ENCODE measurements at regions not wholly inside any gene's neighbourhood (a gene's known extent, or its start where the extent isn't known, plus 50 kb on each side); places are given as distances from the start of the nearest gene placed in this dataset.

DNA sequence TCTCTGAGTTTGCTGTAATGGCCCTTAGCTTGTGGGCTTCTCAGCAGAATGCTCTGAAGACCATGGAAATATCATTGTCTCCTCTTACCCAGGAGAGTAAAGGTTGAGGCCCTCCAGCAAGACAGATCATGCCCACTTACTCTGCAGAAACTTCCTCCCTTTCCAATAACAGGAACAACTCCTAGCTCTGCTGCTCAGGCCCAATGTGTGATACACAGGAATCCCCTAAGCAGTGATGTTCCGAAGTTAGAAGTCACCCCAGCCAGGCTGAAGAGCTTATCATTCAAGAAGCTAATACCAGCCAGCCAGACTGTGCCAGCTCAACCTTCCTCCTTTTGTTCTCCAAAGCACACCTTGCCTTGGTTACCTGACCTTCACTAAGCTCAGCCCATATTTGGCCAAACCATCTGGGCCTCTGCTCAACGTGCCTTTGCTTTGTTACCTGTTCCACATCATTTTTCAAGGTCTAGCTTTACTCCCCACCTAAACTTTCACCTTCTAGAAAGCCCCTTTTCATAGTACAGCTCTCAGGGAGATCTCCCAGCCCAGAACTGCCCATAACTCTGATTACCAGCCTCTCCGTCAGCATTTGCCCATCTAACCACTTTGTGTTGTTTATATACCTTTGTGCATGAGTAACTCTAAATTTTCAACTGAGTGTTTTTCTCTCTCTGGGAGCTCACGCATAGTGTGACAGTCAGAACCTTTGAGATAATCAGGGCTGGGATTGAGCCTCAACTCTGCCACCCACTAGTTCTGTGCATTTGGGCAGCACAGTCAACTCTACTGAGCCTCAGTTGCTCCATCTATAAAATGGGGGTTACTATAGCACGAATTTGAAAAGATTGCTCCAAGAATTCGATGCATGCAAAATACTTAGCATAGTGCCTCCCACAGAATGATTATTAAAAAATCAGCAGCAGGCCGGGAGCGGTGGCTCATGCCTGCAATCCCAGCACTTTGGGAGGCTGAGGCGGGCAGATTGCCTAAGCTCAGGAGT is 107.6 kb upstream of the CPEB4 start:
- no peaks in the 10 kb centered on the region for H3K36me3 Mint-ChIP-seq
- peaks cover 0 to 2% (median 0%) of the 10 kb centered on the region in 11 donors for H3K9me3 Mint-ChIP-seq
- H3K36me3 ChIP-seq (ENCODE audit: control insufficient read depth in 2 of 3, insufficient read depth in 3 of 3, low read length in 3 of 3), result no peaks in the 10 kb centered on the region
- ATAC-seq, result no peak
- H3K4me3 Mint-ChIP-seq, result no peak overlapping the region
- H3K27me3 Mint-ChIP-seq, result peaks cover 0 to 2% (median 0%) of the 10 kb centered on the region in 5 donors
- POLR2A ChIA-PET, result no interaction called here
- no peak overlapping the region for H3K27ac ChIP-seq (ENCODE audit: low read depth, low read length)
- peaks cover 7 to 22% (median 15%) of the 10 kb centered on the region in 7 donors for H3K4me1 Mint-ChIP-seq
- no peak overlapping the region for H3K27ac Mint-ChIP-seq
- peaks cover 4 to 6% of the 10 kb centered on the region in 2 donors for H3K4me1 ChIP-seq (ENCODE audit: control insufficient read depth in 2 of 2, insufficient read depth in 2 of 2, low read length in 2 of 2)
- intact Hi-C loops (cut with micrococcal nuclease), result no loop called here
- H3K27me3 ChIP-seq (ENCODE audit: control insufficient read depth in 2 of 2, insufficient read depth in 2 of 2, low read length in 2 of 2), result no peaks in the 10 kb centered on the region
- H3K9me3 ChIP-seq (ENCODE audit: control insufficient read depth in 2 of 3, low read length in 3 of 3), result no peaks in the 10 kb centered on the region
- CTCF ChIA-PET, result interaction anchor here (0.7 kb wide), 1 partner anchor 848 kb away, joined by 4 read pairs; no protein-coding TSS in a partner anchor
- no peak for DNase-seq
- no peak overlapping the region for H3K4me3 ChIP-seq (ENCODE audit: low read length)

DNA sequence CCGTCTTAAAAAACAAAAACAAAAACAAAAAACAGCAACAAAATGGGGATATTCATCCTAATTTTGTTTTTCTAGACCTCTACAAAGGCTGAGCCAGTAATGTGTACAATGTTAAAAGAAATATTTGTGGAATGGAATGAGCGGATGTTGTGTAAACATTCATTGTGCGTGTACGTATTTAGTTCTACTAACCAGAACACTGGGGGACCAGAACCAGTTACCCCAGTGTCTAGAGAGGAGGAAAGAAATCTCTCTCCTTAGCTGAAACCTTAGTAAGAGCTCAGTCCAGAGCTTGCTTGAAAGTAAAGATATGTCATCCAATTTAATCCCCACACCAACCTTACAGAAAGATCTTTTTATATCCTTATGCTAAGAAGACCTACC is 106.7 kb upstream of the CPEB4 start:
- Histone ChIP-seq H3K9me3 (ENCODE audit: control insufficient read depth in 2 of 3, low read length in 3 of 3) (no peaks in the 10 kb centered on the region), H3K36me3 (ENCODE audit: control insufficient read depth in 2 of 3, insufficient read depth in 3 of 3, low read length in 3 of 3) (no peaks in the 10 kb centered on the region), H3K4me3 (ENCODE audit: low read length) (no peak overlapping the region), H3K4me1 (ENCODE audit: control insufficient read depth in 2 of 2, insufficient read depth in 2 of 2, low read length in 2 of 2) (peaks cover 4 to 6% of the 10 kb centered on the region in 2 donors), H3K27me3 (ENCODE audit: control insufficient read depth in 2 of 2, insufficient read depth in 2 of 2, low read length in 2 of 2) (no peaks in the 10 kb centered on the region), H3K27ac (ENCODE audit: low read depth, low read length) (no peak overlapping the region)
- H3K4me1 Mint-ChIP-seq, result peaks cover 7 to 26% (median 15%) of the 10 kb centered on the region in 7 donors
- H3K27me3 Mint-ChIP-seq, result peaks cover 0 to 2% (median 0%) of the 10 kb centered on the region in 5 donors
- H3K27ac Mint-ChIP-seq, result peak overlapping the region in 8 of 9 donors; percentile 1 to 80 (median 56)
- CTCF ChIA-PET, result no interaction called here
- POLR2A ChIA-PET, result no interaction called here
- H3K9me3 Mint-ChIP-seq, result peaks cover 0 to 2% (median 0%) of the 10 kb centered on the region in 11 donors
- ATAC-seq (no peak), DNase-seq (no peak)
- H3K36me3 Mint-ChIP-seq, result no peaks in the 10 kb centered on the region
- H3K4me3 Mint-ChIP-seq, result peak overlapping the region in 6 of 10 donors; percentile 1 to 46 (median 11)
- intact Hi-C loops (cut with micrococcal nuclease), result no loop called here

DNA sequence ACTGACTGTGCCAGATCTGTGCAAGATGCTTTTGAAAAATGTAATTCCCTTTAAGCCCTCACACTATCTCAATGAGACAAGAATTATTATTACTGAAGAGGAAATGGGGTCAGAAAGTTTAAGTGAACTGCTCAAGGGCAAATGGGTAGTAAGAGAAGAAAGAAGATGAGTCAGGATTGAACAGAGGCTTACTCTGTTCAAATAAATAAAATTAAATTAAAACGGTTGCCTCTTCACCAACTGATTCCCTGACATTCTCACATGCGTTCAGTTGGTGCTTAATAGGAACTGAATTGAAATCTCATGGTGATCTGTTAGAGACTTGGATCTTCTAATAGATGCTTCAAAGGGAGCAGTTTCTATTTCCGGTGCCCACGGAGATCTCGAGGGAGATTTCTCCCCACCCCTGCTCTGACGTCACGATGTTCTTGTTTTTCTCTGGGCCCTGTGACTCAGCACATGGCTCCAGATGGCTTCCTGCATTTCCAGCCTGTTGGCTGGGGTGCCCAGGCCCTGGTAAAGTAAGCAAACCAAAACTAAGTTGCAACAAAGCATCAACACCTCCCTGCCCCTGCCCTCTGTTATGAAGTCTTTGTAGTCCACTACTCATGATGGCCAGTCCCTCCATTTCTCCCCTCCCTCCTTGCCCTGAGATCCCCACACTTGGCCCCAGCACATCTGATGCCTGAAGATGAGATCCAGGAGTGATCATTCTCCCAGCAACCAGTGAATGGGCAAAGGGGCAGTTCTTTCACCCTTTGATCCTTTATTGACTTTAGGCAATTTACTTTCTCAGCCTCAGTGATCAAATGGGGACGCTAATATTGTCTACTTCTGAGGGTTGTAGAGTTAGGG is 106.1 kb upstream of the CPEB4 start:
- Mint-ChIP-seq H3K27me3 (peaks cover 0 to under 1% (median 0%) of the 10 kb centered on the region in 5 donors), H3K27ac (peak overlapping the region; percentile 16 to 84 (median 79)), H3K4me3 (peak overlapping the region in 6 of 10 donors; percentile 1 to 46 (median 19)), H3K36me3 (no peaks in the 10 kb centered on the region), H3K4me1 (peaks cover 7 to 26% (median 15%) of the 10 kb centered on the region in 7 donors), H3K9me3 (peaks cover 0 to 2% (median 0%) of the 10 kb centered on the region in 11 donors)
- no peaks in the 10 kb centered on the region for H3K9me3 ChIP-seq (ENCODE audit: control insufficient read depth in 2 of 3, low read length in 3 of 3)
- intact Hi-C loops (cut with micrococcal nuclease), result loop anchor here in 1 of 2 donors (2.0 kb wide), 3 partner anchors 107 to 165 kb away; partner anchors contain the start of genes BOD1 and CPEB4
- DNase-seq, result peak; percentile 30 to 65 (median 59)
- CTCF ChIA-PET, result no interaction called here
- H3K27ac ChIP-seq (ENCODE audit: low read depth, low read length), result no peak overlapping the region
- no peaks in the 10 kb centered on the region for H3K27me3 ChIP-seq (ENCODE audit: control insufficient read depth in 2 of 2, insufficient read depth in 2 of 2, low read length in 2 of 2)
- POLR2A ChIA-PET, result no interaction called here
- ATAC-seq, result peak; percentile 89
- no peaks in the 10 kb centered on the region for H3K36me3 ChIP-seq (ENCODE audit: control insufficient read depth in 2 of 3, insufficient read depth in 3 of 3, low read length in 3 of 3)
- H3K4me3 ChIP-seq (ENCODE audit: low read length), result no peak overlapping the region
- peaks cover 4 to 6% of the 10 kb centered on the region in 2 donors for H3K4me1 ChIP-seq (ENCODE audit: control insufficient read depth in 2 of 2, insufficient read depth in 2 of 2, low read length in 2 of 2)

DNA sequence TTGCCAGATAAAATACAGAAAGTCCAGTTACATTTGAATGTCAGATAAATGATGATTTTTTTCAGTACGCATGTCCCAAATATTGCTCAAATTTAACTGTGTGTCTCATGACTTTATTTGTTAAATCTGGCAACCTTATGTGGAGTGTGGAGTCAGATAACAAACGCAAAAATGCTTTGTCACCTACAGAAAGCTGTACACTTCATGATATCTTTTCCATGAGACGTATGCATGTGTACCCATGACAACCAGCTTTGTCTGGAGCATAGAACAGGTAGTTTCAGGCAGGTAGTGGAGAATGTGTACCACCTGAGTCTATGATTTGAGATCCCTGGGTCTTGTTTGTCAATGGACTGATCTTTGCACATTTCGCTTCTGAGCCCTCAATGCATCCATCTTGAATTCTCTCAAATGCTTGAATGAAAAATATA is 105.5 kb upstream of the CPEB4 start:
- Mint-ChIP-seq H3K9me3 (peaks cover 0 to 2% (median 0%) of the 10 kb centered on the region in 11 donors), H3K27me3 (no peaks in the 10 kb centered on the region), H3K4me1 (peaks cover 7 to 26% (median 15%) of the 10 kb centered on the region in 7 donors), H3K36me3 (no peaks in the 10 kb centered on the region), H3K4me3 (no peak overlapping the region), H3K27ac (peak overlapping the region in 6 of 9 donors; percentile 11 to 84 (median 50))
- Histone ChIP-seq H3K36me3 (ENCODE audit: control insufficient read depth in 2 of 3, insufficient read depth in 3 of 3, low read length in 3 of 3) (no peaks in the 10 kb centered on the region), H3K4me1 (ENCODE audit: control insufficient read depth in 2 of 2, insufficient read depth in 2 of 2, low read length in 2 of 2) (peaks cover 4 to 6% of the 10 kb centered on the region in 2 donors), H3K27me3 (ENCODE audit: control insufficient read depth in 2 of 2, insufficient read depth in 2 of 2, low read length in 2 of 2) (no peaks in the 10 kb centered on the region), H3K27ac (ENCODE audit: low read depth, low read length) (no peak overlapping the region), H3K4me3 (ENCODE audit: low read length) (no peak overlapping the region), H3K9me3 (ENCODE audit: control insufficient read depth in 2 of 3, low read length in 3 of 3) (no peaks in the 10 kb centered on the region)
- intact Hi-C loops (cut with micrococcal nuclease), result loop anchor here in 1 of 2 donors (2.0 kb wide), 3 partner anchors 106 to 166 kb away; partner anchors contain the start of genes BOD1 and CPEB4
- ChIA-PET CTCF (no interaction called here), POLR2A (no interaction called here)
- DNase-seq, result no peak
- ATAC-seq, result no peak

DNA sequence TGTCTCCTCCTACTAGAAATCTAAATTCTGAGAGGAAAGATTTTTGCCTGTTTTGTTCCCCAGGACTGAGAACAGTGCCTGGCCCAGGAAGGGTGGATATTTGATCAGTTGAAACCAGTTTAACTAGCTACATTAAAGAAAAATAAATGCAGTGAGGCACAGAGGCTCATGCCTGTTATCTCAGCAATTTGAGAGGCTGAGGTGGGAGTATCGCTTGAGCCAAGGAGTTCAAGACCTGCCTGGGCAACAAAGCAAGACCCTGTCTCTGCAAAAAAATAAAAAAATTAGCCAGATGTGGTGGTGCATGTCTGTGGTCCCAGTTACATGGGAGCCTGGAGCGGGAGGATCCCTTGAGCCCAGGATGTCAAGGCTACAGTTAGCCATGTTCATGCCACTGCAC is 104.8 kb upstream of the CPEB4 start:
- DNase-seq (no peak), ATAC-seq (no peak)
- H3K4me1 ChIP-seq (ENCODE audit: control insufficient read depth in 2 of 2, insufficient read depth in 2 of 2, low read length in 2 of 2), result peaks cover 4 to 6% of the 10 kb centered on the region in 2 donors
- no peaks in the 10 kb centered on the region for H3K9me3 ChIP-seq (ENCODE audit: control insufficient read depth in 2 of 3, low read length in 3 of 3)
- Mint-ChIP-seq H3K9me3 (peaks cover 0 to 2% (median 0%) of the 10 kb centered on the region in 11 donors), H3K4me1 (peaks cover 7 to 23% (median 15%) of the 10 kb centered on the region in 7 donors), H3K27me3 (no peaks in the 10 kb centered on the region), H3K4me3 (no peak overlapping the region), H3K27ac (peak overlapping the region in 3 of 9 donors; percentile 25 to 86 (median 80)), H3K36me3 (no peaks in the 10 kb centered on the region)
- ChIA-PET CTCF (no interaction called here), POLR2A (no interaction called here)
- intact Hi-C loops (cut with micrococcal nuclease), result loop anchor here in 1 of 2 donors (2.0 kb wide), 3 partner anchors 105 to 167 kb away; partner anchors contain the start of genes BOD1 and CPEB4
- H3K27ac ChIP-seq (ENCODE audit: low read depth, low read length), result no peak overlapping the region
- no peak overlapping the region for H3K4me3 ChIP-seq (ENCODE audit: low read length)
- H3K36me3 ChIP-seq (ENCODE audit: control insufficient read depth in 2 of 3, insufficient read depth in 3 of 3, low read length in 3 of 3), result no peaks in the 10 kb centered on the region
- H3K27me3 ChIP-seq (ENCODE audit: control insufficient read depth in 2 of 2, insufficient read depth in 2 of 2, low read length in 2 of 2), result no peaks in the 10 kb centered on the region

DNA sequence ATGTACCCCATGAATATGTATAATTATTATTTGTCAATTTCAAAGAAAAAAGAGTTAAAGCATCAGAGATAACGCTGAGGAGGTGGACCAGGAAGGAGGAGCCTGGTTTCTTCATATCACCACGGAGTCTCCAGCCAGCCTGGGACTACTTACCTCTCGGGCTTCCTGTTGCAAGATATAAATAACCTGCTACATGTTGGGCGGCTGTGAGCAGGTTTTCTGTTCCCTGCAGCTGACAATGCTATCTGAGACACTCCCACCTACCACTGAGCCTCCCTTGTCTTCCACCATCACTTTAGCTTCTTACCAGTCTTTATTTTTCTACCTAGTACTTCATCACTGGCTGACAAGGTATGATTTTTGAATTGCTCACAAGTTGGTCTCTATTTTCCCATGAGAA is 102.7 kb upstream of the CPEB4 start:
- Histone ChIP-seq H3K27ac (ENCODE audit: low read depth, low read length) (no peak overlapping the region), H3K36me3 (ENCODE audit: control insufficient read depth in 2 of 3, insufficient read depth in 3 of 3, low read length in 3 of 3) (no peaks in the 10 kb centered on the region), H3K4me3 (ENCODE audit: low read length) (no peak overlapping the region), H3K9me3 (ENCODE audit: control insufficient read depth in 2 of 3, low read length in 3 of 3) (no peaks in the 10 kb centered on the region), H3K4me1 (ENCODE audit: control insufficient read depth in 2 of 2, insufficient read depth in 2 of 2, low read length in 2 of 2) (peaks cover 4 to 6% of the 10 kb centered on the region in 2 donors), H3K27me3 (ENCODE audit: control insufficient read depth in 2 of 2, insufficient read depth in 2 of 2, low read length in 2 of 2) (no peaks in the 10 kb centered on the region)
- peak overlapping the region in 1 of 9 donors; percentile 19 for H3K27ac Mint-ChIP-seq
- H3K36me3 Mint-ChIP-seq, result no peaks in the 10 kb centered on the region
- ATAC-seq (no peak), DNase-seq (no peak)
- peaks cover 7 to 23% (median 15%) of the 10 kb centered on the region in 7 donors for H3K4me1 Mint-ChIP-seq
- peaks cover 0 to 2% (median 0%) of the 10 kb centered on the region in 11 donors for H3K9me3 Mint-ChIP-seq
- ChIA-PET POLR2A (no interaction called here), CTCF (no interaction called here)
- H3K4me3 Mint-ChIP-seq, result no peak overlapping the region
- H3K27me3 Mint-ChIP-seq, result peaks cover 0 to 4% (median 0%) of the 10 kb centered on the region in 5 donors
- intact Hi-C loops (cut with micrococcal nuclease), result no loop called here

Data from naive thymus-derived CD4-positive, alpha-beta T cell (primary cell).